HG02798 (cell line): ENCODE measurements at regions not wholly inside any gene's neighbourhood (a gene's known extent, or its start where the extent isn't known, plus 50 kb on each side); places are given as distances from the start of the nearest gene placed in this dataset.

Experiments used
- ATAC-seq: cut with Tn5 transposase; IDR thresholded peaks from one replicate; pipeline ENCODE4 v1.9.1; 2021; ENCODE audit warnings: mild to moderate bottlenecking; ENCODE audit not compliant: unreplicated experiment, poor library complexity

DNA sequence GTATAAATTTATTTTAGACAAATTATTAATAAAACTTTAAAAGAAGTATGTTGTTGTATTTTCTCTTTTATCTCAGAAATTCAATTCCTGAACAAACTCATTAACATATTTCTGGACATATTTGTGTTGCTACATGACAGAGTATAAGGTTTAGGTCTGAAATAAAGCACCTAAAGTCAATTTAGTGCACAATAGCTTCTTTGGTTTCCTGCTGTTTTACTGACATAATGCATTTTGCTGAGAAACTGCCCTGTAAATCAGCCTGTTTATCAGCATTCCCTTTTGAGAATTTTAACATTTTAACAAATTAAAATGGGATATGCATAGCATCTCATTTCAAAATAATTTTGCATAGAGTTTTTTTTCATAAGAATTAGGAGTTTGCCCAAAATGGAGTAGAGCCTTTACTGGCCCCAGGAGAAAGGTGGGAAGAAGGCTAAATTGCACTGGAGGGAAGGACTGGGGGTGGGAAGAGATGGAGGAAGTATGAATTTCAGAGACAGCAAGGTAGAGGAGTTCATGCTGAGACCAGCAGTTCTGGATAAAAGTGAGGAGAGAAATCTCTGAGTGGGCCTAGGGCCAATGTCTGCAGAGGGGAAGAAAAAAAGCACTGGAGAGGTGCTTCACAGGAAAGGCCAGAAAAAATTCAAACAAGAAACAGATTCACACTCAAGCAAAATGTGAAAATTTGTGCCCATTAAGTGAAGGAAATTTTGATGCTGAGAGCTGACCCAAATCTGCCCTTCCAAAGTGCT, 324.2 kb upstream of the HSF2 start:
- no peak for ATAC-seq

DNA sequence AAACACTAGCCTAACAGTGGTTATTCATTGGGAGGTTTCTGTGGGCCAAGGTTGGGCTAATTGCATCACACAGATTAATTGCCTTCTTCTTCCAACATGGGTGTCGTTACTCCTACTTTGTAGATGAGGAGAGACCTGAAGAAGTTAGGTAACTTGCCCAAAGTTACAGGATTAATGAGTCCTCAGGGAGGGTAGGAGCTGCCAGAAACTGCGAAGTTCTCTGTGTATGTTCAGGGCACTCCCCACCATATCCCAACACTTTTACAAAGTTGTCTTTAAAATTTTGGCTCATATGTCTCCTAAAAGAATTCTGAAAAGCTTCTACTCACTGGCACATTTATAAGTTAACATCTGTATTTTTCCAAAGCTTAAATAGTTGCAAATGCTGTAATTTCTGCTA, 323.5 kb upstream of the HSF2 start:
- no peak for ATAC-seq

DNA sequence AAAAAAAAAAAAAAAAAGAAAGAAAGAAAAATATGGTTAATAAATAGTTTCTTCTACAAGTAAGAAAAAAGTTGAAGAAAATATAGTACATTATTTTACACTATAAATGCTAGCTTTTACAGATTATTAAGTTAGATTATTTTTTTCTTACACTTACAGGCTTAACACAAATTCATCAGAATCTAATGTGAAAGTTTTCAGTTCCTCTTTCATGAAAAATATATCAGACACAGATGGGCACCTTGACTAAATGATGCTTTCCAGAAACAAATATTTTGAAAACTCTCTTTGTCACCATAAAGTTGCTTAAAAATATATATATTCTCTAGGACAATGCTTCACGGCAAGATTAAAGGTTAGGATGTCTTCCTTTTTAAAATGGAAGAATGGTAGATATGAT, 321.8 kb upstream of the HSF2 start:
- no peak for ATAC-seq

DNA sequence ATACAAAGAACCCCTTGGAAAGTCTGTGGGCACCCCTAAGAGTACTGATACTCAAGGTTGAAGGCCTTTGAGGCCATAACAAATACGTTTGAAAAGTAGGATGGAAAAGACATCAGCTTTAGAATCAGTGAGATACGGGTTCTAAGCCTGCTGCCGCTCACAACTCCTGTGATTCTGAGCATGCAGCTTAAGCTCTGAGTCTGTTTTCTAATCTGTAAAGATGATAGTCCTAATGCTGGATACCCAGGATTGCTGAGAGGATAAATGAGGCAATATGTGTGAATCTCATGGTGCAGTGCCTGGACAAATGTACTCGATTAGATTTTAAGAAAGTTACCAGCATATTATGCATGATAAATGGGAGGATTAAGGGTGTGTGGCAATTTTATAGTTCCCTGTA, 321.0 kb upstream of the HSF2 start:
- no peak for ATAC-seq

DNA sequence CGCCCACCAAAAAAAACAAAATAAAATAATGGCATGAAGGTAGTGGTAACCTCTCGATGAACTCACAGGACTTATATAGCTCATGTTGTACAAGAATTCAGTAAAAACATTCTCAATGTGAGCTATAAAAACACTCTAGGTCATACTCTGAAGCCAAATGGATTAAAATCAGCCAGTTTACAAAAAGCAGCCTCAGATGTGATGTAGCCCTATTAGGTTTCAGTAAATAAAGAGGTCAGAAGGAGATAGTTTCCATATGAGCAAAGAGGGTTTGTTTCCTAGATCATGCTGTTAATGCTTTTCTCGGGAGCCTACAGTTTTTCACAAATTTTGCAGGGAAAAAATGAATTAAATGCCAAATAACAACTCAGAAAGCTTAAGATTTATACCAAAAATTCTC, 319.5 kb upstream of the HSF2 start:
- ATAC-seq = no peak

DNA sequence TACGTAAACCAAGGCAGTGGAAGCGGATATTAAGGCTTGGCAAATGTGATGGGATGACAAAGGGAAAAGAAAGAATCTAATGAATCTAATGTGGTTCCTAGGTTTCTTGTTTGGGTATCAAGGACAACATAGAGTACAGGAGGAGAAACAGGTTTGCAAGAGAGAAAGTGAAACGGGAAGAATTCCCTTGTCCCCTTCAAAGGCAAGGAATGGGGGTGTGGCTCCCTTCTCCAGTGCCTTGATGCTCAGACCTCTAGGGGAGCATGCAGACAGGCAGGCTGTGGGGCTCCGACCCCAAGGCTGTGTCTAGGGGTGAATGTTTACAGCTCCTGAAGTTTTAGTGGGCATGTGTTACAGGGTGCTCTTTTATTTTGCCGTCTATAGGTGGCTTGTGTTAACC, 317.5 kb upstream of the HSF2 start:
- no peak for ATAC-seq

DNA sequence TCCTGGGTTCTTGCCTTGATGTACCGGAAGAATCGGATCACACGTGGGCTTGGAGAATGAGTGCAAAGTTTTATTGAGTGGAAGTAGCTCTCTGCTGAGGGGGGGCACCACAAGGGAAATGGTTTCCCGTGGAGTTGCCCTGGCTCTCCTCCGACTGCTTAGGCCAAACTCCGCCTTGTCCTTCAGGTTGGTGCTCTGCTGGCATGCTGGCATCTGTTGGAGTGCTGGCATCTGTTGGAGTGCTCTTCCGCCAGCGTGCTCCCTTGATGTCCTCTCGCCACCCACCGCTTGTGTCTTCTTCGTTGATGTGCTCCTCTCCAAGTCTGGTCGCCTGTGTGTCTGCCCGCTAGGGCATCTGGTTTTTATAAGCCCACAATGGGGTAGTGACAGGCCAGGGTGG, 317.1 kb upstream of the HSF2 start:
- no peak for ATAC-seq

DNA sequence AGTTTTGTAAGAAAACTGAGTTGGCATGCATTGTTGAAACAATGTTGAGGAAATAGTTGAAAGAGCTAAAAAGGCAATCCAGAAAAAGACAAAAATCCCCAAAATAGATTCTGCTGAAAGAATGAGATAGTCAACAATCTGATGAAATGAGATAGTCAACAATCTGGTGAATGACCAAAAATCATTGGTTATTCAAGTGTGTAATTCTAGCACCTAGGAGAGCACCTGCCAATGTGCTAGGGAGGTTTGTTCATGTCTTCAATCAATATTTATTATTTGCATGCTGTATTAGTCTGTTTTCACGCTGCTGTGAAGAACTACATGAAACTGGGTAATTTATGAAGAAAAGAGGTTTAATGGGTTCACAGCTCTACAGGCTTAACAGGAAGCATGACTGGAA, 307.1 kb upstream of the HSF2 start:
- ATAC-seq = no peak

DNA sequence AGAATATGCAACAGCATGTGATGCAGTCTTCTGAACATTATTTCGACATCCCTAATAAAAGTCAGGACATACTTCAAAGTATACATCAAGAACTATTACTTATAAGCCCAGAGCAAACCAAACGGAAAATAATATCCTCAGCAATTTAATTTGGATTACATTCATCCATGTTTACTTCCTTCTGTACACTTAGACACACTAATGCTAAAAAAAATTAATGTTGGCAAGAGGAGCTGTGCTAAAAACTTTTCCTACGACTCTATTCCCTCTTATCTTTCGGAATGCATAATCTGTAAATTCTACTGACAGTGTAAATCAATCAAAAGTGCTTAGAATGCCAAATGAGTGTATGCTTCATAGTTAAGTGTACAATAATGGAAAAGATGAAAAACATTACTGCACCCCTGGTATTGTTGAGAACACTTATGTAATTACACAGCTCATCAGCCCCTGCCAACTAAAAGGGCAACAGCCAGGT, 301.2 kb upstream of the HSF2 start:
- no peak for ATAC-seq

DNA sequence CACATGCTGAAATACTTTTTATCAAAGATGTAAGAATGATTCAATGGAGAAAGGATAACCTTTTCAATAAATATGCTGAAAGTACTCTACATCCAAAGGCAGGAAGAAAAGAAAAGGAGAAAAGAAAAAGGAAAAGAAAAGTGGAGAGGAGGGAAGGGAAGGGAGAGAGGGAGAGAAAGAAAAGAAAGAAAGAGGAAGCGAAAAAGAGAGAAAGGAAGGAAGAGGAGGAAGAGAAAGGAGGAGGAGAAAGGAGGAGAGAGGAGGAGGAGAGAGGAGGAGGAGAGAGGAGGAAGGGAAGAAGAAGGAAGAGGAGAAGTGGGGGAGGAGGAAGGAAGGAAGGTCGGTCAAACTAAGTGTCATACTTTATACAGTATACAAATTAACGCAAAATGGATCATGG, 297.4 kb upstream of the HSF2 start:
- ATAC-seq = no peak

DNA sequence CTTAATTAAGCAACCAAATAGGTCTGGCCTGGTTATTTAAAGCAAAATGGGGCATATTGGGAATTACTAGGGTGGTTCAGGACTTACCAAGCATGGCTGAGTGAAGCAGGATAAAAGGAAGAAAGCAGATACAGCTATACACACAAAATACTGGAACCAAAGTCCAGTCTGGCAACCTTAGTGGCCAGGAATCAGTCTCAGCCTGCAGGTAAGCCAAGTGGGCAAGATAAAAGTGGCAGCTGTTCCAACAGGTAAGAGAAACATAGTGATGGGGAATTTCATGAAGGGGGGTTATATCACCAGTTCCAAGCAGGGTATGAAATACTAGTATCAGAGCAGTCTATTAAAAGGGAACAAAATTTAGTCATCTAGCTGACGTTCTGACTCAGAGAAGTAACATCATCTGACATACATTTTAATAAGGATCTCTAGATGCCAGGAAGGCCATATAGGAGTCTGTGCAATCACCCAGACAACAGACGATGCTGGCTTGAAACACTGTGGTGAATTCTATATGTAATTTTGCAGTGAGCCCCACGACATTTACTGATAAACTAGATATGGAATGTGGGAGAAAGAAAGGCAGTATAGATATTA, 292.1 kb upstream of the HSF2 start:
- no peak for ATAC-seq

DNA sequence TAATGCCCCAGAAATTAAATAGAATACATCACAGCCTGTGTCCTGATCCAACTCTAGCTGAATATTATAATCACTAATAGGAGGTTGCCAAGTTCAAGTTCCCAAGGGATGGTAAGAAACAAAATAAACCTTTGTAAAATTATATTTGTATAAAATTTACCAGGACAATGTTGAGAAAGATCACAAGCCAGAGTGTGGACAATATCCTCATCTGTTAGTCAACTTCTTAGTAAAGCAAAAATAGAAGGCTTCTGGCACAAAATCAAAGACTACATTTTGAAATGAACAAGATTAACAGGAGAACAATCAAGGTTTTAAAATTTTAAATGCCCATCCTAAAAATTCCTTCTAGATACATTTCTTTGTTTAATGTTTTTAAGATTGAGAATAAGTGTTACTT, 290.4 kb upstream of the HSF2 start:
- no peak for ATAC-seq

DNA sequence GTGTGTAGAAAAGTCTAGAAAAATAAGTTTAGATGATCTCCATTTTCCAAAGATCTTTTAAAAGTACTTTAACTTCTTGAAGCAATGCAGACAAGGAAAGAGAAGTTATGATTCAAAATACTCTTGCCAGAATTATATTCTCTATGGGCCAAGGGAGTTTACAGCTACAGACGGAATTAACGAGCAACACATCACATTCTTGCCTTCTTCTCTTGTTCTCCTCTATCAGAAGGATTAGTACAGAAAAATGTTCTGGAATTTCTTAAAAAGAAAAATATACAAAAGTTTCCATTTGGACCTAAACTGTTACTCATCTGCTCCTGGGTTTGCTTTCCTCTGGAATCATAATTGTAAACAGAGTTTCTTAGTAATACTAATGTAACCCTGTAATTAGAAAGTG, 284.7 kb upstream of the HSF2 start:
- ATAC-seq = no peak

DNA sequence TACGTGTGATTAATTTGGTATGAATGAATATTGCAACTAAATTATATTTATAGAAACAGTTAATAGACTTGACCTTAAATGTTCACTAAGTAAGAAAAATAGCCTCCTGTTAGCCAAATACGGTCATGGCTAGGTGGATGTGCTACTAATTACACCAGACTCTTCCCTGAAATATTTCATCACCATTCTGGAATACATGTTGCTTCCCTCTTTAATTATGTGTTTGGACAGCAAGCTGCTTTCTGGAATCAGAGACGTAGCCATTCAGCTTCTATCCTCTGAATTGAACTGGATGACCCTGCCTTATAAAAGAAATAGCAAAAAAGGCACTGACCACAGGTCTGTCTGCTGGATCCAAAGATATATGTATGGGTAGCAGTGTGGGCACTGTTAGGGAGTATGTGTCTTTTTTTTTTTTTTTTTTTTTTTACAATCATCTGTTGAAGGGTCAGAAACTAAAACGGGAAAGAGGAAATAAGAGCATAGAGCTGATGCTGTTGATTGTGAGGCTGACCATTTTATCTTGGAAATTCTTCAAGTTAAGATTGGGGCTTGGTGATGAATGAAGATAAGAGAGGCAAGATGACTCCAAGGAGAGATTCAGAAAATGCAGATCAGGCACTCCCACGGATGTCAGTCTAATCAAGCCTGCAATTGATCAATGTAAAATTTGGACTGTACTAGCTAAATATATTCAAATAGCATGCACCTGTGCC, 283.2 kb upstream of the HSF2 start:
- no peak for ATAC-seq

DNA sequence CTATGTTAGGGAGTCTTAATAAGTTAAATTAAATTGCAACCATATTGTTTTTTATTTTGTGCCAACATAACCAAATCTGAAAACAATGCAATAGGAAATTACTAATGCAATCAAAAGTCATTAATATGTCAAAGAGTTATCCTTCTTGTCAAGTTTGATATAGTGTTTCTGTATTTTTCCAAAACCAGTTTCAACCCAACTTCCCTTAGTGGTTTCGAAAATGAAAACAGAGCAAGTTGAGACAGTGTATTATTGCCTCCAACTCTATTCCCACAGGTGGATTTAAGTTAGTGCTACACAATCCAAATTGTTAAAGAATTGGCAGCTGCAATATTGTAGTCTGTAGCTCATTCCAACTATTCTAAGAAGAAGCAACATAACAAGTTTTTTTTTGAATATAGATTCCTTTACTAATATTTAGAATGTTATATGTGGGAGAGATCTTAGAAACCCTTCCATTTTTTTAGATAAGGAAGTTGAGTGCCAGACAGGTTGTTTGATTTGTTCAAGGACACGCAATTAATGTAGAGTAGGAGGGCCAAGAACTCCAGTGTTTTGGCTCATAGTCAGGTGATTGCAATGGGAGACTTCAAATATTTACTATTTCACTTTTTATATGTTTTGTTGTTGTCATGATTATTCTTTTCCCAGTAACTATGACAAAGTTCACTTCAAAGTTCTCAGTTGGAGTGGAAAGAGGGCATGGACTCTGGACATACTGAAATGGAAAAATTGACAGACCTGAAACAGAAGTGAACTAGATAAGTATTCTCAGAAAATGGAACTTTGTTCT, 282.4 kb upstream of the HSF2 start:
- ATAC-seq = no peak

DNA sequence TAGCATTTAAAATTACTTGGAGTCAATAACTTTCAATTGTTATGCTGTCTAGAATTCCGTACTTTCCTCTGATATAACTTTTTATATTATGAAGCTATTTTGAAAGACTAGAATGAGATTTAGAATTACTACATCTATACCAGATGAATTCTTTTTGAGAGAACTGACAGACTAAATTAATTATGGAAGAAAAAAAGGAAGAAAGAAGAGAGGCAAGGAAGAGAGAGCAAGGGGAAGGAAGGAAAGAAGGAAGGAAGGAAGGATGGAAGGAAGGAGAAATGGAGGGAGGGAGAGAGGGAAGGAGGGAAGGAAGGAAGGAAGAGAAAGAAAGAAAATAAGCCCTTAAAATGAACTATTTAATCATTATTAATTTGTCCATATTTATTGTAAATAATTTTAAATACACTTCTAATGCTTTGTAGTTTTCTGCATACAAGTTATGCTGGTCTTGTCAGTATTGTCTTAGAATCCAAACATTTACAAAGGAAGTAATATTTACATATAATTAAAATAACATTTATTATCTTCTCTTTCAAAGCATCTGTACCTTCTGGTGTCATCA, 280.4 kb upstream of the HSF2 start:
- no peak for ATAC-seq

DNA sequence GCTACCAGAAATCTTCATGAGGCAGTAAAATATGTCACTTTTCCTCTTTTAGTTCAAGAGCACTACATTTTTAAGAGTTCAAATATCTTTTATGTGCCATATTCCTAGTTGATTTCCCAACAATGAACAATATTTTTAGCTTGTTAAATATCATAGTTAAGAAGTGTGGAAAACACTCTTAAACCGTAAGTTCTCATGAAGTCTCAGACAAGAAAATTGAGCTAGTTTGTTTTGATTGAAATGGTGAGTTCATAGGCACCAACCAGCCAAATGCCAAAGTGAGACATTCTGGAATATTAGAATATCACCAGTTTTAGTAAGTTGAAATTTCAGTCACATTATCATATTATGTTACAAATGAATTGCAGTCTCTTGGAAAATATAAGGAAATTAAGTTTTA, 277.2 kb upstream of the HSF2 start:
- ATAC-seq = no peak

DNA sequence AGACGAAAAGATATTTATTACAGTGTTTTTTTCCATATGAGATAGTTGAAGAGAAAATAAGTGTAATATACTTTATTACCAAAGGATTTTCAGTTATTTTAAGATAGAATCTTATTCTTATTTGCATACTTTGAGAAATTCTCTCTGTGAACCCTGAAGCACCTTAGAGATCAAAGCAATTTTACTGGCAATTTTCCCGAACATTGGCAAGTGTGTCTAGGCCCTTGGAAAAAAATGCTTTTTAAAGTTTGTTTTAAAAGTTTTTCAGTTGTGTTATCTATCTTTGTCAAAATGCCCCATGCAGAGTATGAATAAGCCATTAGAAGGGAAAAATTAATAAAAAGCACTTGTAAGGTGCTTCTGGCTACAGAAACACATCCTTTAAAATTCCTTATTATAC, 276.8 kb upstream of the HSF2 start:
- no peak for ATAC-seq

DNA sequence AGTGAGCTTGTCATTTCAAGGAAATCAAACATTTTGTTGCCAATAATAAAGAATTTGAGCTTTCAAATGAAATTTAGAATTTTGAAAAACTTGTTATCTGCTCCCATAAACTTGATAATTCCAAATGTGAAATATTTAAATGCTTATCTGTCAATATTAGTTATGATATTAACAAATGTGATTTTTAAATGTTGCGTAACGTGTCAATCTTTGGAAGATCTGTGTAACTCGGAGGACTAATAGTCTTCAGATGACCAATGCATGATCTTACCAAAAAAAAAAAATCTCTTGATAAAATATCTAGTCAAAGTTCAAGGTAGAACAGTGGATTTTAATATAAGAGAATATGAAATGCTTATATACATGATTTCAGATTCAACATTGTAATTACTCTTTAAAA, 274.5 kb upstream of the HSF2 start:
- no peak for ATAC-seq

DNA sequence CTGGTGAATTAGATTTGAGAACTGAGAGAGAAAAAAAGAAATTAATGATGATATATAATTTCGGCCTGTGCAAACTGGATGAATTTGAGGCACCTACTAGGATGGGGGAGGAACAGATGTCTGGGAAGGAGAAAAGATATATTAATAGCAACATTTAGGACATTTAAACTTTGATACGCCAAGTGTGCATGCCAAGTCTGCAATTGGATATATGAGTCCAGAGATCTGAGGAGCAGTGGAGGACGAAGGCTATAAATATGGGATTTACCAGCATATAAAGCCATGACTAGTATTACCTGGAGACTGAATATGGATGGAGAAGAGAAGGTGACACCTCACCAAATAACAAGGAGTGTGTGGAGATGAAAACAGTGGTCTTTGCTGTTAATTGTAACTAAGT, 272.6 kb upstream of the HSF2 start:
- ATAC-seq = no peak

DNA sequence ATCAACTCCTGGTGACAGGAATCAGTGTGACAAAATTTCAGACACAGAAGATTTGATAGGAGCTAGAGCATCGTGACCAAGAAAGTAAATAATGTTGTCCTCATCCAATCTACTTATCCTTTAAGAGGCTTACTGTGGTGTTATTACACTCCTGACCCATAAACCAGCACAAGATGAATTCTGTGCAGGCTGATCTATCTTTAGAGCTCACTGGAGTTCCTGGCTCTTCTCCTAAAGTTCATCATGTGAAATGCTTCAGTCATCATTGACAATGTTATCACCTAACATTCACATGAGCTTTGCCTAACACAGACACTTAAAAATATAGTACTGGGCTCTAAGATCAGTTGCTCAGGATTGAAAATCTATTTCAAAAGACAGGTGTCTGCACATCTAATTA, 271.0 kb upstream of the HSF2 start:
- ATAC-seq = no peak
